ENCODE measurements at regions not wholly inside any gene's neighbourhood (a gene's known extent, or its start where the extent isn't known, plus 50 kb on each side); places are given as distances from the start of the nearest gene placed in this dataset.

DNA sequence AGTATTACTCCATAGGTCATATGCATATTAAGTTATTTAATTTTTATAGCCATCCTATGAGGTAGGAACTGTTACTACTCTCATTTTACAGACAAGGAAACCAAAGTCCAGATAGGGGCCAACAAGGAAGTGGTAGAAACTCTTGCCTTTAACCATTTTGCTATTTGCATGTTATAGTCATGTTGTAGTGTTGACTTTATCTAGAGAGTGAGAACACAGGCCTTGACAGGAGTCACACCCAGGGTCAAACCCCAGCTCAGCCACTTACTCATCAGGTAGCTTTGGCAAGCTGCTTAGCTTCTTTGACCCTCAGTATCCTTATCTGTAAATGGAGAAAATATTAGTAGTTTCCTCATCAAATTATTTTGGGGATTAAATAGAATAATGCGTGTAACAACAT, 156.2 kb downstream of the CAND1 start:
- DNase-seq: peak; percentile 61
- Histone ChIP-seq H3K4me1 (peaks cover 0 to 66% (median 30%) of the 10 kb centered on the region in 4 donors), H3K27ac (peak overlapping the region; percentile 75 to 84 (median 78)), H3K4me3 (no peak overlapping the region), H3K9me3 (no peaks in the 10 kb centered on the region), H3K36me3 (no peaks in the 10 kb centered on the region), H3K27me3 (no peaks in the 10 kb centered on the region)
- in situ Hi-C loops (cut with MboI; ENCODE audit: low pct_ligation_motif_present in 1 of 4, low pct_unique_long_range_greater_than_20kb in 1 of 4, low sequenced_read_pairs in 3 of 4): loop anchor here in 2 of 4 donors (25.0 kb wide), 1 partner anchor 512 kb away; no protein-coding TSS in a partner anchor
- intact Hi-C loops (cut with DNase I; ENCODE audit: low total_unique reads): loop anchor here (10.0 kb wide), 1 partner anchor 519 kb away; no protein-coding TSS in a partner anchor
- WGBS, 2 donors (ENCODE audit: low coverage in 1 of 2): 80 to 95% methylated on average over 1 of the region's 1 CpG
- TF ChIP-seq EP300 (IDR thresholded peaks at IDR 0.05; ENCODE audit: low read depth) (no peak), POLR2AphosphoS5 (IDR thresholded peaks at IDR 0.05) (peak in 2 of 3 donors; percentile 10 to 69)

DNA sequence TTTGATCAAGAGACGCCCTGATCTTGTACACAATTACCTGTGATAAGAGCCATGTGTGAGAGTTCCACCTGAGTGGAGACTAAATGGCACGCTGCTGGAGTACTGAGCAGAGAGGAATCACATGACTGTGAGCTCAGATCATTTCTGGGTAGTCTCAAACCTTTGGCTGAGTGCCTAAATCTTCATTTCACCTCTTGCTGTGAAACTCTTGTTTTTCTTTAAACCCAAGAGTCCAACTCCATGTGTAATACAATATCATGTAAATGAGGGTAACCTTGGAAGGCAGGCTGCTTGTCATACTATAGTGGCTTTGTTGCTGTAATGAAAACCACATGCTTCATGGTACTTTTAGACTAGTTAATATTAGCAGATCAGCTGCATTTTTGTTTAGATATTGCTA, 156.9 kb downstream of the CAND1 start:
- peak overlapping the region; percentile 75 to 84 (median 78) for H3K27ac ChIP-seq
- H3K36me3 ChIP-seq: no peaks in the 10 kb centered on the region
- H3K27me3 ChIP-seq: no peaks in the 10 kb centered on the region
- no peaks in the 10 kb centered on the region for H3K9me3 ChIP-seq
- peaks cover 0 to 72% (median 33%) of the 10 kb centered on the region in 4 donors for H3K4me1 ChIP-seq
- H3K4me3 ChIP-seq: no peak overlapping the region
- no peak for DNase-seq
- intact Hi-C loops (cut with DNase I; ENCODE audit: low total_unique reads): loop anchor here (10.0 kb wide), 1 partner anchor 519 kb away; no protein-coding TSS in a partner anchor
- 33 to 77% methylated on average over 1 to 2 of the region's 2 CpGs for WGBS, 2 donors (ENCODE audit: low coverage in 1 of 2)
- TF ChIP-seq EP300 (IDR thresholded peaks at IDR 0.05; ENCODE audit: low read depth) (no peak), POLR2A (IDR thresholded peaks at IDR 0.05) (no peak), POLR2AphosphoS5 (IDR thresholded peaks at IDR 0.05) (peak in 1 of 3 donors; percentile 12), CTCF (IDR thresholded peaks at IDR 0.05) (no peak)
- in situ Hi-C loops (cut with MboI; ENCODE audit: low pct_ligation_motif_present in 1 of 4, low pct_unique_long_range_greater_than_20kb in 1 of 4, low sequenced_read_pairs in 3 of 4): loop anchor here in 2 of 4 donors (25.0 kb wide), 1 partner anchor 511 kb away; no protein-coding TSS in a partner anchor

DNA sequence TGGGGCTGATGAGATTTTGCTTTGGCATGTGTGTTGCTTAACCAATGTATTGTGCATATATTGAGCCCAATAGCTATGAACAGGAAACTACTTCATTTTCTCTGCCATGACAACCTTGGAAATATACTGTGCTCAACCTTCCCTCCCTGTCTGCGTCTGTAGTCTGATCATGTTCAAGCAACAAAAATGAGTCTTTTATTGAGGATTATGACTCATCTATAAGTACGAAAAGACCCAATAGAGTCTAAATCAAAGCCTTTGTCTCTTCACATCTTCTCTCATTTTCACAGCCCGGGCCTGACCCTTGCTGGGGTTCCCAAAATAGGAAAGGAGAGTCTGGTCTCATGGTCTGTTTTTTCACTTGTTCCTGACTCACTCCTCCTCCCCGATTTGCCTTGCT, 158.2 kb downstream of the CAND1 start:
- WGBS, 2 donors (ENCODE audit: low coverage in 1 of 2): 79 to 88% methylated on average over 4 of the region's 4 CpGs
- no peaks in the 10 kb centered on the region for H3K9me3 ChIP-seq
- H3K4me3 ChIP-seq: no peak overlapping the region
- intact Hi-C loops (cut with DNase I; ENCODE audit: low total_unique reads) (loop anchor here (10.0 kb wide), 1 partner anchor 517 kb away; no protein-coding TSS in a partner anchor), in situ Hi-C loops (cut with MboI; ENCODE audit: low pct_ligation_motif_present in 1 of 4, low pct_unique_long_range_greater_than_20kb in 1 of 4, low sequenced_read_pairs in 3 of 4) (loop anchor here in 2 of 4 donors (25.0 kb wide), 1 partner anchor 510 kb away; no protein-coding TSS in a partner anchor)
- H3K36me3 ChIP-seq: no peaks in the 10 kb centered on the region
- no peak for TF ChIP-seq EP300 (IDR thresholded peaks at IDR 0.05; ENCODE audit: low read depth)
- no peak for DNase-seq
- H3K27ac ChIP-seq: peak overlapping the region in 3 of 4 donors; percentile 75 to 84 (median 80)
- no peaks in the 10 kb centered on the region for H3K27me3 ChIP-seq
- H3K4me1 ChIP-seq: peaks cover 0 to 82% (median 33%) of the 10 kb centered on the region in 4 donors

DNA sequence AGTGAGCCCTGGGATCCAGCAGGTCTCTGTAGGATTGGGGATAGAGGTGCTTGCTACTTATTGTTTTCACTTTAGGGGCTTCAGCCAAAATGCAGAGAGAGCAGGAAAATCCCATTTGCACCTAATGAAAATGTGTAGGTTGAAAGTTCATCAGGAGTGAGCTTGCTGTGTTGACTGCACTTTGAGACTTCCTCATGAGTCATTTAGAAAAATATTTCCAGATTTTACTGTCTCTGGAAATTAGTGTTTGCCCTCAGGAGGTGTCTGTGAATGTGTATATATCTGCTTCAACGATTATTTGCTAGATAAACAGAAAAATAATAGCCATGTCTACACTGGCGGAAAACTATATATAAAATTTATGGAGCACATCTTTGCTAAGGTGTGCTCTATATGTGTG, 159.3 kb downstream of the CAND1 start:
- TF ChIP-seq POLR2A (IDR thresholded peaks at IDR 0.05) (no peak), CTCF (IDR thresholded peaks at IDR 0.05) (no peak), POLR2AphosphoS5 (IDR thresholded peaks at IDR 0.05) (peak in 1 of 3 donors; percentile 35)
- Histone ChIP-seq H3K27ac (peak overlapping the region; percentile 51 to 80 (median 70)), H3K9me3 (no peaks in the 10 kb centered on the region), H3K4me3 (no peak overlapping the region), H3K36me3 (no peaks in the 10 kb centered on the region), H3K27me3 (no peaks in the 10 kb centered on the region), H3K4me1 (peaks cover 0 to 86% (median 34%) of the 10 kb centered on the region in 4 donors)
- WGBS, 2 donors (ENCODE audit: low coverage in 1 of 2): 31 to 45% methylated on average over 2 of the region's 2 CpGs
- no peak for DNase-seq
- in situ Hi-C loops (cut with MboI; ENCODE audit: low pct_ligation_motif_present in 1 of 4, low pct_unique_long_range_greater_than_20kb in 1 of 4, low sequenced_read_pairs in 3 of 4) (loop anchor here in 2 of 4 donors (25.0 kb wide), 1 partner anchor 509 kb away; no protein-coding TSS in a partner anchor), intact Hi-C loops (cut with DNase I; ENCODE audit: low total_unique reads) (loop anchor here (10.0 kb wide), 1 partner anchor 516 kb away; no protein-coding TSS in a partner anchor)

GRCh38 chr12:67430708-67431335, 161.7 kb downstream of the CAND1 start:
- 54 to 68% methylated on average over 9 of the region's 9 CpGs for WGBS, 2 donors (ENCODE audit: low coverage in 1 of 2)
- intact Hi-C loops (cut with DNase I; ENCODE audit: low total_unique reads) (loop anchor here (10.0 kb wide), 1 partner anchor 214 kb away; the partner anchor contains the start of gene DYRK2), in situ Hi-C loops (cut with MboI; ENCODE audit: low pct_ligation_motif_present in 1 of 4, low pct_unique_long_range_greater_than_20kb in 1 of 4, low sequenced_read_pairs in 3 of 4) (loop anchor here in 2 of 4 donors (10.0 to 25.0 kb wide), 2 partner anchors 76 to 506 kb away; no protein-coding TSS in a partner anchor)
- H3K27ac ChIP-seq: peak overlapping the region; percentile 41 to 80 (median 56)
- H3K27me3 ChIP-seq: no peaks in the 10 kb centered on the region
- TF ChIP-seq POLR2AphosphoS5 (IDR thresholded peaks at IDR 0.05): peak; percentile 16 to 47 (median 17)
- peak in 2 of 5 experiments; percentile 7 to 18 for TF ChIP-seq CTCF (IDR thresholded peaks at IDR 0.05)
- TF ChIP-seq POLR2A (IDR thresholded peaks at IDR 0.05): no peak
- H3K9me3 ChIP-seq: no peaks in the 10 kb centered on the region
- H3K36me3 ChIP-seq: no peaks in the 10 kb centered on the region
- DNase-seq: no peak
- no peak overlapping the region for H3K4me3 ChIP-seq
- H3K4me1 ChIP-seq: peaks cover 4 to 88% (median 46%) of the 10 kb centered on the region in 4 donors

Data from transverse colon (tissue), 4 donors.